Endothelial cell of umbilical vein (primary cell): ENCODE measurements at regions not wholly inside any gene's neighbourhood (a gene's known extent, or its start where the extent isn't known, plus 50 kb on each side); places are given as distances from the start of the nearest gene placed in this dataset.

Experiments used
- BruUV-seq: library from RNA; stranded (reverse); fragments of 400-500 nt; replicated peaks from 2 replicates; lab custom pipeline; 2021; lab: Mats Ljungman, UMichigan
- CTCF ChIA-PET: fragments of 300-600, 350-600 bp; sonication (Branson Sonifier 250); formaldehyde crosslinking; loops from one replicate; lab custom pipeline; 2021; ENCODE audit warnings: antibody characterized with exemption, inconsistent platforms; lab: Charles Lee
- POLR2A ChIA-PET: fragments of 300-600, 350-600 bp; sonication (Branson Sonifier 250); formaldehyde crosslinking; loops from one replicate; lab custom pipeline; 2021; ENCODE audit warnings: antibody characterized with exemption, inconsistent platforms; lab: Charles Lee
- DNase-seq: peaks from one replicate; pipeline ENCODE4 v3.0.0-alpha.2; 2011; ENCODE audit warnings: low read depth, low spot score
- FAIRE-seq: peaks from 2 replicates; lab custom pipeline; 2011; peaks lifted over from hg19 to GRCh38; lab: Jason Lieb, UNC
- H2AFZ ChIP-seq: 2 replicates; pipeline ENCODE4 v1.6.0; 2012; ENCODE audit warnings: low read depth, low read length, control low read depth, inconsistent platforms
- H3K27ac ChIP-seq: 2 replicates; pipeline ENCODE4 v1.5.1; 2011; ENCODE audit warnings: low read depth, mild to moderate bottlenecking, control low read depth, low read length, moderate library complexity; ENCODE audit not compliant: insufficient read depth
- H3K27me3 ChIP-seq, 2 experiments: 2 replicates each; pipeline versions ENCODE4 v1.6.0 to v1.6.1; 2011; ENCODE audit warnings: low read length in 2 of 2, mixed read lengths in 1 of 2; ENCODE audit not compliant: control insufficient read depth in 2 of 2, insufficient read depth in 2 of 2
- H3K36me3 ChIP-seq, 2 experiments: 2 replicates in 1 of 2; 3 replicates in 1 of 2; pipeline ENCODE4 v1.5.1; 2011; ENCODE audit warnings: low read length in 2 of 2, mild to moderate bottlenecking in 1 of 2, moderate library complexity in 1 of 2; ENCODE audit not compliant: control insufficient read depth in 2 of 2, insufficient read depth in 2 of 2; ENCODE audit errors: extremely low read depth in 1 of 2
- H3K4me1 ChIP-seq: 3 replicates; pipeline ENCODE4 v1.5.1; 2011; ENCODE audit warnings: mild to moderate bottlenecking, low read length; ENCODE audit not compliant: control insufficient read depth, insufficient read depth; ENCODE audit errors: extremely low read depth
- H3K4me2 ChIP-seq: 2 replicates; pipeline ENCODE4 v1.6.1; 2011; ENCODE audit warnings: low read length, control low read depth, mixed read lengths; ENCODE audit not compliant: insufficient read depth
- H3K4me3 ChIP-seq, 3 experiments: fragments of 200-600 bp in 1 of 3; sonication (generic), shearing (Covaris generic) in 1 of 3; replicated peaks in 1 of 3; 2 replicates each; pipeline ENCODE4 v1.5.1; 2011 to 2016; ENCODE audit warnings: control low read depth in 3 of 3, low read length in 3 of 3, mild to moderate bottlenecking in 2 of 3, inconsistent platforms in 1 of 3, low read depth in 1 of 3, moderate library complexity in 1 of 3; ENCODE audit not compliant: insufficient read depth in 1 of 3
- H3K79me2 ChIP-seq: 2 replicates; pipeline ENCODE4 v1.6.0; 2012; ENCODE audit warnings: low read length, inconsistent platforms; ENCODE audit not compliant: control insufficient read depth, insufficient read depth
- H3K9ac ChIP-seq: replicated peaks from 2 replicates; pipeline ENCODE3; 2011; ENCODE audit warnings: low read length, control low read depth; ENCODE audit not compliant: insufficient read depth; ENCODE audit errors: extremely low read depth
- H3K9me1 ChIP-seq: replicated peaks from 3 replicates; pipeline ENCODE4 v1.6.0; 2011; ENCODE audit warnings: mild to moderate bottlenecking, low read length; ENCODE audit not compliant: control insufficient read depth, insufficient read depth; ENCODE audit errors: extremely low read depth
- H3K9me3 ChIP-seq: replicated peaks from 2 replicates; pipeline ENCODE4 v1.5.1; 2012; ENCODE audit warnings: low read length, inconsistent platforms; ENCODE audit not compliant: control insufficient read depth, insufficient read depth
- H4K20me1 ChIP-seq: replicated peaks from 2 replicates; pipeline ENCODE3; 2011; ENCODE audit warnings: mild to moderate bottlenecking, low read length; ENCODE audit not compliant: control insufficient read depth, insufficient read depth; ENCODE audit errors: extremely low read depth
- EZH2 ChIP-seq: IDR thresholded peaks from 2 replicates; pipeline ENCODE4 v1.6.1; 2012; ENCODE audit warnings: borderline replicate concordance, low read depth, mild to moderate bottlenecking, moderate library complexity, low read length, inconsistent platforms; ENCODE audit not compliant: severe bottlenecking
- GATA2 ChIP-seq: IDR thresholded peaks from 2 replicates; pipeline ENCODE4 v1.7.0; 2011; ENCODE audit warnings: low read depth, mild to moderate bottlenecking, moderate library complexity, mixed read lengths, low read length; ENCODE audit not compliant: insufficient read length, insufficient read depth
- JUN ChIP-seq: IDR thresholded peaks from 2 replicates; pipeline ENCODE4 v1.6.1; 2011; ENCODE audit warnings: borderline replicate concordance, low read depth; ENCODE audit not compliant: insufficient read length, insufficient read depth
- MYC ChIP-seq: IDR thresholded peaks from one replicate; pipeline ENCODE4 v1.6.1; 2011; ENCODE audit warnings: mild to moderate bottlenecking, low read depth, low read length
- POLR2A ChIP-seq: IDR thresholded peaks from 2 replicates; pipeline ENCODE4 v1.6.1; 2012; ENCODE audit warnings: low read depth, mild to moderate bottlenecking, control low read depth, low read length
- POLR2AphosphoS5 ChIP-seq: IDR thresholded peaks from 2 replicates; pipeline ENCODE4 v1.6.1; 2012; ENCODE audit warnings: low read depth, mild to moderate bottlenecking, control low read depth, low read length, moderate library complexity; ENCODE audit not compliant: insufficient read depth
- dilution Hi-C: fragments of 300-500 bp; cut with MboI; formaldehyde crosslinking; loops from one replicate; pipeline ENCODE4 v1.15.0; 2019; ENCODE audit warnings: low sequenced_read_pairs; ENCODE audit not compliant: extremely low pct_ligation_motif_present
- intact Hi-C: fragments of 100-400 bp; cut with micrococcal nuclease; formaldehyde crosslinking; loops from one replicate; pipeline ENCODE4 v1.10.0; 2022
- TF ChIP-seq, protein P1 (sequence below), 2 donors: IDR thresholded peaks; 1 replicate in 1 of 2; 2 replicates in 1 of 2; pipeline ENCODE4 v1.5.1; 2011; ENCODE audit warnings: low read length in 2 of 2, mild to moderate bottlenecking in 2 of 2, moderate library complexity in 2 of 2, control low read depth in 1 of 2, inconsistent platforms in 1 of 2, low read depth in 1 of 2; ENCODE audit not compliant: insufficient read depth in 1 of 2; ENCODE audit errors: extremely low read depth in 1 of 2
- TF ChIP-seq, protein P2 (sequence below): IDR thresholded peaks from 2 replicates; pipeline ENCODE4 v1.6.1; 2011; ENCODE audit not compliant: insufficient read depth, insufficient read length

GRCh38 chr9:16092142-16093091, 539.6 kb downstream of the CCDC171 start:
- H3K9me1 ChIP-seq: no peaks in the 10 kb centered on the region
- intact Hi-C loops: no loop called here
- dilution Hi-C loops: no loop called here
- H3K79me2 ChIP-seq: no peaks in the 10 kb centered on the region
- H3K27me3 ChIP-seq: no peaks in the 10 kb centered on the region
- no peak for FAIRE-seq
- no peak for DNase-seq
- ChIA-PET CTCF (interaction anchor here (1.3 kb wide), 1 partner anchor 39 kb away, joined by 3 read pairs; no protein-coding TSS in a partner anchor), POLR2A (no interaction called here)
- H3K9me3 ChIP-seq: no peaks in the 10 kb centered on the region
- BruUV-seq: no TSS peak
- TF ChIP-seq POLR2A: no peak
- TF ChIP-seq, protein P1, sequence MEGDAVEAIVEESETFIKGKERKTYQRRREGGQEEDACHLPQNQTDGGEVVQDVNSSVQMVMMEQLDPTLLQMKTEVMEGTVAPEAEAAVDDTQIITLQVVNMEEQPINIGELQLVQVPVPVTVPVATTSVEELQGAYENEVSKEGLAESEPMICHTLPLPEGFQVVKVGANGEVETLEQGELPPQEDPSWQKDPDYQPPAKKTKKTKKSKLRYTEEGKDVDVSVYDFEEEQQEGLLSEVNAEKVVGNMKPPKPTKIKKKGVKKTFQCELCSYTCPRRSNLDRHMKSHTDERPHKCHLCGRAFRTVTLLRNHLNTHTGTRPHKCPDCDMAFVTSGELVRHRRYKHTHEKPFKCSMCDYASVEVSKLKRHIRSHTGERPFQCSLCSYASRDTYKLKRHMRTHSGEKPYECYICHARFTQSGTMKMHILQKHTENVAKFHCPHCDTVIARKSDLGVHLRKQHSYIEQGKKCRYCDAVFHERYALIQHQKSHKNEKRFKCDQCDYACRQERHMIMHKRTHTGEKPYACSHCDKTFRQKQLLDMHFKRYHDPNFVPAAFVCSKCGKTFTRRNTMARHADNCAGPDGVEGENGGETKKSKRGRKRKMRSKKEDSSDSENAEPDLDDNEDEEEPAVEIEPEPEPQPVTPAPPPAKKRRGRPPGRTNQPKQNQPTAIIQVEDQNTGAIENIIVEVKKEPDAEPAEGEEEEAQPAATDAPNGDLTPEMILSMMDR (IDR thresholded peaks at IDR 0.05; ENCODE audit: extremely low read depth in 1 of 2, insufficient read depth in 1 of 2, low read depth in 1 of 2, low read length in 2 of 2): no peak
- no peak for TF ChIP-seq EZH2
- TF ChIP-seq, protein P2, sequence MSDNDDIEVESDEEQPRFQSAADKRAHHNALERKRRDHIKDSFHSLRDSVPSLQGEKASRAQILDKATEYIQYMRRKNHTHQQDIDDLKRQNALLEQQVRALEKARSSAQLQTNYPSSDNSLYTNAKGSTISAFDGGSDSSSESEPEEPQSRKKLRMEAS: no peak
- TF ChIP-seq POLR2AphosphoS5: no peak
- no peak for TF ChIP-seq GATA2
- no peak for TF ChIP-seq MYC
- TF ChIP-seq JUN: no peak
- no peak overlapping the region for H3K4me3 ChIP-seq
- H3K4me2 ChIP-seq: no peak overlapping the region
- no peaks in the 10 kb centered on the region for H3K4me1 ChIP-seq
- no peaks in the 10 kb centered on the region for H3K36me3 ChIP-seq
- no peaks in the 10 kb centered on the region for H4K20me1 ChIP-seq
- no peak overlapping the region for H3K9ac ChIP-seq
- no peak overlapping the region for H2AFZ ChIP-seq
- no peak overlapping the region for H3K27ac ChIP-seq
